Astrocyte of the hippocampus (primary cell): ENCODE measurements at regions not wholly inside any gene's neighbourhood (a gene's known extent, or its start where the extent isn't known, plus 50 kb on each side); places are given as distances from the start of the nearest gene placed in this dataset.
"Not testable (repeated sequence)": the region's sequence is repeated elsewhere in the genome, so short reads cannot be mapped to it uniquely, and the experiment has no call there.

Experiments
- DNase-seq: peaks from one replicate; pipeline ENCODE4 v3.0.0; 2011; ENCODE audit warnings: low read depth, low spot score

GRCh38 chr3:127440384-127440783 is 150.1 kb downstream of the TPRA1 start:
- no peak for DNase-seq

GRCh38 chr3:127439621-127440020 is 150.9 kb downstream of the TPRA1 start:
- DNase-seq = no peak

GRCh38 chr3:127438951-127439350 is 151.1 kb upstream of the PRR20G start:
- DNase-seq = no peak

GRCh38 chr3:127438371-127438770 is 150.5 kb upstream of the PRR20G start:
- no peak for DNase-seq

GRCh38 chr3:127435299-127435698 is 147.5 kb upstream of the PRR20G start:
- DNase-seq = not testable (repeated sequence)

- DNase-seq = peak; percentile 10
Measured at GRCh38 chr3:127431066-127431465, 143.2 kb upstream of the PRR20G start.

- DNase-seq = no peak
Measured at GRCh38 chr3:127428344-127428997, 140.6 kb upstream of the PRR20G start.

GRCh38 chr3:127427666-127428065 is 139.8 kb upstream of the PRR20G start:
- DNase-seq = no peak

GRCh38 chr3:127427156-127427555 is 139.3 kb upstream of the PRR20G start:
- DNase-seq = no peak

GRCh38 chr3:127426444-127427153 is 138.8 kb upstream of the PRR20G start:
- DNase-seq = no peak

GRCh38 chr3:127425505-127426443 is 137.9 kb upstream of the PRR20G start:
- DNase-seq = no peak

GRCh38 chr3:127424766-127425504 is 137.1 kb upstream of the PRR20G start:
- DNase-seq = no peak

- no peak for DNase-seq
Measured at GRCh38 chr3:127423856-127424765, 136.3 kb upstream of the PRR20G start.

GRCh38 chr3:127422663-127423375 is 135.0 kb upstream of the PRR20G start:
- no peak for DNase-seq

- no peak for DNase-seq
Measured at GRCh38 chr3:127421943-127422662, 134.3 kb upstream of the PRR20G start.

- no peak for DNase-seq
Measured at GRCh38 chr3:127420829-127421228, 133.0 kb upstream of the PRR20G start.

- no peak for DNase-seq
Measured at GRCh38 chr3:127419641-127420553, 132.1 kb upstream of the PRR20G start.

- DNase-seq = no peak
Measured at GRCh38 chr3:127419182-127419581, 131.3 kb upstream of the PRR20G start.
